Panc1 (cell line): ENCODE measurements at regions not wholly inside any gene's neighbourhood (a gene's known extent, or its start where the extent isn't known, plus 50 kb on each side); places are given as distances from the start of the nearest gene placed in this dataset.

Experiments used
- CTCF ChIP-seq: fragments of 450-650 bp; IDR thresholded peaks from 2 replicates; pipeline ENCODE4 v1.5.1; 2017; ENCODE audit warnings: mild to moderate bottlenecking
- POLR2AphosphoS5 ChIP-seq: IDR thresholded peaks from 2 replicates; pipeline ENCODE4 v1.6.1; 2012; ENCODE audit warnings: mild to moderate bottlenecking, low read depth, low read length, moderate library complexity
- SIN3A ChIP-seq: IDR thresholded peaks from 2 replicates; pipeline ENCODE4 v1.6.1; 2012; ENCODE audit warnings: low read depth, mild to moderate bottlenecking, low read length, moderate library complexity, borderline replicate concordance; ENCODE audit not compliant: insufficient read depth

GRCh38 chr2:128531856-128532255 lies 213.2 kb upstream of the HS6ST1 start:
- TF ChIP-seq CTCF (no peak), SIN3A (no peak), POLR2AphosphoS5 (no peak)
